Body of pancreas (tissue), 4 donors: ENCODE measurements at regions not wholly inside any gene's neighbourhood (a gene's known extent, or its start where the extent isn't known, plus 50 kb on each side); places are given as distances from the start of the nearest gene placed in this dataset.

Experiments used
- CTCF ChIP-seq, 7 experiments: fragments of 450-650 bp in 4 of 7; fragments of 200-600 bp in 3 of 7; sonication (generic) in 3 of 7; IDR thresholded peaks; one replicate each; pipeline ENCODE4 v1.5.1; 2016 to 2019; ENCODE audit warnings: antibody characterized with exemption in 7 of 7
- POLR2A ChIP-seq, 3 donors: fragments of 450-650 bp; IDR thresholded peaks; one replicate each; pipeline ENCODE4 v1.6.1; 2016; ENCODE audit warnings: antibody characterized with exemption in 3 of 3, mild to moderate bottlenecking in 2 of 3

DNA sequence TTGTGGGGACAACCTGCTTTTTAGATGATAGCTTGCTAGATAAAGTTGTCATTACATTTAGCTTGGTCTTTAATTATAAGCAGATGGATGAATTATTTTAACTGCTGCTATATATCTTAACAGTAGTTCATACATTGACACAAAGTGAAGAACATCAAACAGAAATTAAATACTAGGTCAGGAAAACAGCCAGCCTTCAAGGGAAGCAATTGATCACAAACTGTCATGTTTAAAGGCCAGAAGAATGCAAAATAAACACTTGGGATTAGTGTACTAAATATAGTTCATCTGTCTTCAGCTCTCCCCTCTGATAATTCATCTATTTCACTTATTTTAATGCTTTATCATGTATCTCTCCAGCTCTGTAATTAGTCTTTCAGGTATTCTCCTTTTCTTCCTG, 225.1 kb upstream of the FERMT1 start:
- TF ChIP-seq POLR2A (IDR thresholded peaks at IDR 0.05) = no peak
- no peak for TF ChIP-seq CTCF (IDR thresholded peaks at IDR 0.05)
